Uterus (tissue), 2 donors: ENCODE measurements at regions not wholly inside any gene's neighbourhood (a gene's known extent, or its start where the extent isn't known, plus 50 kb on each side); places are given as distances from the start of the nearest gene placed in this dataset.

Experiments
- CTCF ChIP-seq, 4 experiments: fragments of 200-600 bp in 2 of 4; fragments of 450-650 bp in 2 of 4; sonication (generic) in 2 of 4; IDR thresholded peaks; one replicate each; pipeline ENCODE4 v1.5.1; 2016 to 2019; ENCODE audit warnings: antibody characterized with exemption in 4 of 4, mild to moderate bottlenecking in 2 of 4, moderate library complexity in 1 of 4
- POLR2A ChIP-seq, 2 donors: fragments of 450-650 bp; IDR thresholded peaks; one replicate each; pipeline ENCODE4 v1.6.1; 2016; ENCODE audit warnings: antibody characterized with exemption in 2 of 2, mild to moderate bottlenecking in 1 of 2, moderate library complexity in 1 of 2

- TF ChIP-seq CTCF (IDR thresholded peaks at IDR 0.05), result no peak
- no peak for TF ChIP-seq POLR2A (IDR thresholded peaks at IDR 0.05)
These were observed 79.8 kb upstream of the ZNF716 start for GRCh38 chr7:57370066-57370738.
